Psoas muscle (tissue), 7 donors: ENCODE measurements at regions not wholly inside any gene's neighbourhood (a gene's known extent, or its start where the extent isn't known, plus 50 kb on each side); places are given as distances from the start of the nearest gene placed in this dataset.

Source experiments
- ATAC-seq, 4 donors: fragments of 200-7000 bp; cut with Tn5 transposase; one replicate each; pipeline ENCODE4 v1.9.1; 2020; ENCODE audit warnings: moderate library complexity in 3 of 4, mild to moderate bottlenecking in 2 of 4
- DNase-seq, 2 donors: peaks; one replicate each; pipeline ENCODE4 v3.0.0-alpha.2; 2020
- H3K27ac ChIP-seq: fragments of 200-600 bp; one replicate; pipeline ENCODE4 v1.8.0; 2022
- H3K27me3 ChIP-seq, 3 donors: fragments of 200-600 bp in 1 of 3; one replicate each; pipeline versions ENCODE4 v1.6.1 to v1.8.0; 2013 to 2022; ENCODE audit warnings: low read length in 2 of 3, mild to moderate bottlenecking in 2 of 3, moderate library complexity in 1 of 3; ENCODE audit not compliant: insufficient read depth in 3 of 3
- H3K36me3 ChIP-seq, 2 donors: fragments of 200-600 bp in 1 of 2; one replicate each; pipeline versions ENCODE4 v1.6.1 to v1.8.0; 2013 to 2022; ENCODE audit warnings: low read depth in 1 of 2, mild to moderate bottlenecking in 1 of 2, moderate library complexity in 1 of 2; ENCODE audit not compliant: insufficient read depth in 1 of 2
- H3K4me1 ChIP-seq: fragments of 200-600 bp; one replicate; pipeline ENCODE4 v1.8.0; 2022
- H3K4me3 ChIP-seq: fragments of 200-600 bp; one replicate; pipeline ENCODE4 v1.8.0; 2022; ENCODE audit warnings: mild to moderate bottlenecking
- H3K9me3 ChIP-seq: fragments of 200-600 bp; one replicate; pipeline ENCODE4 v1.8.0; 2022
- WGBS, 3 donors: extraction: QIAGEN DNeasy Blood & Tissue Kit; methylation state at CpG; one replicate each; pipeline versions ENCODE4 v1.1.6 to v1.1.7; 2013; 5-methylcytosine and 5-hydroxymethylcytosine counted together
- intact Hi-C, 2 donors: fragments of 100-400 bp; cut with DNase I; formaldehyde crosslinking; loops; one replicate each; pipeline versions ENCODE4 v1.11.0 to v1.14.2; 2022
- TF ChIP-seq, protein P1 (sequence below): fragments of 200-600 bp; IDR thresholded peaks from one replicate; pipeline ENCODE4 v1.8.0; 2022; ENCODE audit warnings: antibody characterized with exemption
- donor health status: healthy with polysubstance abuse.
- donor health status: DM: no; HTN: no; CAD: no; lungs with moderate emphysema.
- donor health status: Bipolar disorder and iron deficiency.
- donor health status: healthy.
- donor health status: DM: yes; HTN: yes; CAD: no.
- donor health status: DM: no; HTN: no; CAD: no.
- donor health status: DM: yes; HTN: yes; CAD: no.

DNA sequence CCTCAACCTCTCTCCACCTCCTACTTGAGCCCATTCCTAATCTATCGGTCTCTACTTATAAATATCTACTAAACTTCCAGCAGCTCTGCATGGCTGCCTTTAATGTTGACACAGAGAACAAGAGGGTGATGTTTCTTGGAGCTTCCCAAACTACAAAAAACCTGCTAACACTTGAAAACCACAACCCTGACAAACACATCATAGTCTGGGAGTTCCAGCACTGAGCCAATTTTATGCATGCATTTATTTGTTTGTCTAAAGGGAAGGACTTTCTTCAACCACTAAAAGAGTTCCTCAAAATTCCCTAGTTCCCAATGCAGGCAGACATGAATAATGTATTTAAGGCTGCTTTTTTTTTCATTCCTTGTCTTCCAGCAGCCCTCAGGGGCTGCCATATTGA, 331.8 kb upstream of the XYLT1 start:
- Histone ChIP-seq H3K27me3 (peaks cover 0 to 1% (median 0%) of the 10 kb centered on the region in 3 donors), H3K27ac (no peak overlapping the region), H3K36me3 (no peaks in the 10 kb centered on the region), H3K4me3 (no peak overlapping the region), H3K4me1 (no peaks in the 10 kb centered on the region), H3K9me3 (no peaks in the 10 kb centered on the region)
- intact Hi-C loops: no loop called here
- TF ChIP-seq, protein P1, sequence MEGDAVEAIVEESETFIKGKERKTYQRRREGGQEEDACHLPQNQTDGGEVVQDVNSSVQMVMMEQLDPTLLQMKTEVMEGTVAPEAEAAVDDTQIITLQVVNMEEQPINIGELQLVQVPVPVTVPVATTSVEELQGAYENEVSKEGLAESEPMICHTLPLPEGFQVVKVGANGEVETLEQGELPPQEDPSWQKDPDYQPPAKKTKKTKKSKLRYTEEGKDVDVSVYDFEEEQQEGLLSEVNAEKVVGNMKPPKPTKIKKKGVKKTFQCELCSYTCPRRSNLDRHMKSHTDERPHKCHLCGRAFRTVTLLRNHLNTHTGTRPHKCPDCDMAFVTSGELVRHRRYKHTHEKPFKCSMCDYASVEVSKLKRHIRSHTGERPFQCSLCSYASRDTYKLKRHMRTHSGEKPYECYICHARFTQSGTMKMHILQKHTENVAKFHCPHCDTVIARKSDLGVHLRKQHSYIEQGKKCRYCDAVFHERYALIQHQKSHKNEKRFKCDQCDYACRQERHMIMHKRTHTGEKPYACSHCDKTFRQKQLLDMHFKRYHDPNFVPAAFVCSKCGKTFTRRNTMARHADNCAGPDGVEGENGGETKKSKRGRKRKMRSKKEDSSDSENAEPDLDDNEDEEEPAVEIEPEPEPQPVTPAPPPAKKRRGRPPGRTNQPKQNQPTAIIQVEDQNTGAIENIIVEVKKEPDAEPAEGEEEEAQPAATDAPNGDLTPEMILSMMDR: no peak
- 73 to 83% (median 83%) methylated on average over 1 of the region's 1 CpG for WGBS, 3 donors
- no peak for ATAC-seq
- DNase-seq: no peak

DNA sequence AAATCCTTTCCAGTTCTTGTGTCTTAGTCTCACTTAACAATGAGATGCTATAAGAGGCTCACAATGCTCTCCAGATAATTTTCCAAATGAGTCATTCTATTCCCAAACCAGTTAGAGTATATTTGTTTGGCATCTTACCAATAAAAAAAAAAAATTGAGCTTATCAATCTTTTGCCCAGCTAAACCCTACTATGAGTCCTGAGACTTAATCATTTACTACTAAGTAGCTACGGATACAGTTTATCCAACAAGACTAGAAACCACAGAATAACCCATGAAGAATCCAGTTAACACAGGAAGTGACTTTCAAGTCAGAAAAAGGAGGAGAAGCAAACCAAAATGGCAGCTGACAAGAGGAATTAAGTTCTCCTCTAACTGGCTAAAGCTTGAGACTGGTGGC, 330.3 kb upstream of the XYLT1 start:
- ATAC-seq: no peak

GRCh38 chr16:17798716-17799115, 328.0 kb upstream of the XYLT1 start:
- 57 to 76% (median 67%) methylated on average over 3 of the region's 3 CpGs for WGBS, 3 donors
- TF ChIP-seq, protein P1: no peak
- intact Hi-C loops: no loop called here

More for the DNA sequence above, 330.3 kb upstream of the XYLT1 start:
- no peak for DNase-seq
- Histone ChIP-seq H3K4me1 (no peaks in the 10 kb centered on the region), H3K4me3 (no peak overlapping the region), H3K27me3 (peaks cover 0 to 1% (median 0%) of the 10 kb centered on the region in 3 donors), H3K9me3 (no peaks in the 10 kb centered on the region), H3K36me3 (no peaks in the 10 kb centered on the region), H3K27ac (no peak overlapping the region)
- 29 to 43% (median 35%) methylated on average over 1 of the region's 1 CpG for WGBS, 3 donors
- intact Hi-C loops: no loop called here
- TF ChIP-seq, protein P1: no peak

DNA sequence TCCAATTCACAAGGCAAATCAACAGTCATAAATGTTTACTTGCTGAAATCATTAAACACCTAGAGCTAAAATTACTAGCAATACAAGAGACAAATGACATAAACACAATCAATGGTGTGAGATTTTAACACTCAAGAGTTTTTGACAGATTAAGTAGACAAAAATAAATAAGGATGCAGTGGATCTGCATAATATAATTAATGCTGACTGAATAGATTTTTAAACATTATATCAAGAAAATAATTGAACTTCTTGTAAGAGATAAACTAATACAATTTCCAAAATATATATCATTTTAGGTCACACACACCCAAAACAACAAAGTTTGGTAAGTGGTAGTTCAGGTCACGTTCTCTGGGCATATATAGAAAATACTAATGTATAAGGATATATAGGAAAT, 322.6 kb upstream of the XYLT1 start:
- H3K36me3 ChIP-seq: no peaks in the 10 kb centered on the region
- ATAC-seq: no peak
- intact Hi-C loops: no loop called here
- H3K27ac ChIP-seq: no peak overlapping the region
- H3K9me3 ChIP-seq: no peaks in the 10 kb centered on the region
- H3K4me3 ChIP-seq: no peak overlapping the region
- TF ChIP-seq, protein P1: no peak
- H3K27me3 ChIP-seq: peaks cover 0 to 4% (median 2%) of the 10 kb centered on the region in 3 donors
- H3K4me1 ChIP-seq: no peaks in the 10 kb centered on the region
- WGBS, 3 donors: 64 to 76% (median 66%) methylated on average over 1 of the region's 1 CpG
- no peak for DNase-seq

More at GRCh38 chr16:17798716-17799115, 328.0 kb upstream of the XYLT1 start:
- ATAC-seq (no peak), DNase-seq (no peak)
- peaks cover 0 to 1% (median 0%) of the 10 kb centered on the region in 3 donors for H3K27me3 ChIP-seq
- no peaks in the 10 kb centered on the region for H3K4me1 ChIP-seq
- no peak overlapping the region for H3K4me3 ChIP-seq
- no peaks in the 10 kb centered on the region for H3K9me3 ChIP-seq
- no peaks in the 10 kb centered on the region for H3K36me3 ChIP-seq
- H3K27ac ChIP-seq: no peak overlapping the region

DNA sequence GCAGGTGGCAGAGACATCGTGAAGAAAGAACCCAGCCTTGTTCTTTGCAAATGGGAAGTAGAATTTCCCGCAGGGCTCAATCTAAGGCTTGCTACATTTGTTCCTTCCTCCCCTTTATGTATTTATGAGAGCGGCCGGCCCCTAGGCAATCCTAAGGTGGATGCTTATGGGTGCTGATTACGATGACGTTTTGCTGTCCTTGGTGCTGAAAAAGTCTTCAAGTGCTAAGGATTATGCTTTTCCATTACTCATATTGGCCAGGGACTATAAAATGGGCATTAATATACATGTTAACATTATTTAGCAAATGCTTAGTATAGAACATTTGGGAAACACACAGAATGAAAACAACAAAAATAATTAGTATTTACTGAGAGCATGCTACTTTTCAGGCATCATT, 313.3 kb upstream of the XYLT1 start:
- no peak overlapping the region for H3K4me3 ChIP-seq
- intact Hi-C loops: no loop called here
- no peaks in the 10 kb centered on the region for H3K36me3 ChIP-seq
- H3K27ac ChIP-seq: no peak overlapping the region
- no peak for DNase-seq
- TF ChIP-seq, protein P1: no peak
- peaks cover 0 to 2% (median 0%) of the 10 kb centered on the region in 3 donors for H3K27me3 ChIP-seq
- no peaks in the 10 kb centered on the region for H3K9me3 ChIP-seq
- ATAC-seq: no peak
- WGBS, 3 donors: 7 to 10% (median 9%) methylated on average over 6 of the region's 6 CpGs
- H3K4me1 ChIP-seq: no peaks in the 10 kb centered on the region
